Heart left ventricle (tissue), 13 donors: ENCODE measurements at regions not wholly inside any gene's neighbourhood (a gene's known extent, or its start where the extent isn't known, plus 50 kb on each side); places are given as distances from the start of the nearest gene placed in this dataset.

Experiments used
- POLR2A ChIP-seq, 2 donors: fragments of 450-650 bp; IDR thresholded peaks; one replicate each; pipeline ENCODE4 v1.6.1; 2017; ENCODE audit warnings: antibody characterized with exemption in 2 of 2, mild to moderate bottlenecking in 2 of 2, moderate library complexity in 2 of 2
- TF ChIP-seq, protein P1 (sequence below), 12 donors: fragments of 200-600 bp; sonication (generic) in 4 of 12; IDR thresholded peaks; one replicate each; pipeline versions ENCODE4 v1.5.0 to v1.8.0; 2018 to 2022; ENCODE audit warnings: antibody characterized with exemption in 12 of 12, mild to moderate bottlenecking in 5 of 12
- donor health status: ischemic (EF 13 %, LVEDD 7.1; RV severe dilation, severe dysfunction).
- donor health status: DM: no; HTN: yes; CAD: no.
- donor health status: DM: no; HTN: no; CAD: no.
- donor health status: ischemic (EF 25% LVEDD 6.9; RV normal size, moderate dysfunction).
- donor health status: ischemic (EF 25% LVEDD 5.7; RV mildly dilated, moderate dysfunction).
- donor health status: ischemic (EF 35%, LVEDD 5.7; RV mildly dilated, moderate dysfunction).
- donor health status: nonischemic (EF 11% LVEDD 7.7; RV severe dilation, severe dysfunction).
- donor health status: DM: yes; HTN: yes; CAD: no.
- donor health status: PGD.
- donor health status: ischemic (EF 29% LVEDD 5.4; RV normal size, mild dysfunction).
- donor health status: nonischemic (EF 23%, LVEDD 6.1; RV moderate dilation, normal function).

DNA sequence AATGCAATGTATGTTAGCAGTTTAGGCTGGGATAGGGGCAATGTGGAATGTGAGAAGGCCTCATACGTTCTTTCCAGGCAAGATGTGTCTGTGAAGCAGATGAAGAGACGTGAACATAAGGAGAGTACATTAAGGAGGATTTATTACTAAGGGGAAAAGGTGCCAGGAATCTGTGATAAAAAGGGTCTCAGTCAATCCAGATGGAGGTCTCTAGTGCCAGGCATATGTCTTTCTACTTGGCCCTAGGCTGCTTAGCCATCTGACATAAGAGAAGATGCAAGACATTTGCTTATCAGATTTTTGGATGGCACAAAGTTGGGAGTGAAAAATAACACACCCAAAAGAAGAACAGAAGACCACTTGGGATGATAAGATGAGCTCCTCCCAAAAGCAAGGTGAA, 93.0 kb upstream of the PRKG2 start:
- TF ChIP-seq, protein P1, sequence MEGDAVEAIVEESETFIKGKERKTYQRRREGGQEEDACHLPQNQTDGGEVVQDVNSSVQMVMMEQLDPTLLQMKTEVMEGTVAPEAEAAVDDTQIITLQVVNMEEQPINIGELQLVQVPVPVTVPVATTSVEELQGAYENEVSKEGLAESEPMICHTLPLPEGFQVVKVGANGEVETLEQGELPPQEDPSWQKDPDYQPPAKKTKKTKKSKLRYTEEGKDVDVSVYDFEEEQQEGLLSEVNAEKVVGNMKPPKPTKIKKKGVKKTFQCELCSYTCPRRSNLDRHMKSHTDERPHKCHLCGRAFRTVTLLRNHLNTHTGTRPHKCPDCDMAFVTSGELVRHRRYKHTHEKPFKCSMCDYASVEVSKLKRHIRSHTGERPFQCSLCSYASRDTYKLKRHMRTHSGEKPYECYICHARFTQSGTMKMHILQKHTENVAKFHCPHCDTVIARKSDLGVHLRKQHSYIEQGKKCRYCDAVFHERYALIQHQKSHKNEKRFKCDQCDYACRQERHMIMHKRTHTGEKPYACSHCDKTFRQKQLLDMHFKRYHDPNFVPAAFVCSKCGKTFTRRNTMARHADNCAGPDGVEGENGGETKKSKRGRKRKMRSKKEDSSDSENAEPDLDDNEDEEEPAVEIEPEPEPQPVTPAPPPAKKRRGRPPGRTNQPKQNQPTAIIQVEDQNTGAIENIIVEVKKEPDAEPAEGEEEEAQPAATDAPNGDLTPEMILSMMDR (IDR thresholded peaks at IDR 0.05) = no peak
- TF ChIP-seq POLR2A (IDR thresholded peaks at IDR 0.05) = no peak
